ENCODE measurements at regions not wholly inside any gene's neighbourhood (a gene's known extent, or its start where the extent isn't known, plus 50 kb on each side); places are given as distances from the start of the nearest gene placed in this dataset.

DNA sequence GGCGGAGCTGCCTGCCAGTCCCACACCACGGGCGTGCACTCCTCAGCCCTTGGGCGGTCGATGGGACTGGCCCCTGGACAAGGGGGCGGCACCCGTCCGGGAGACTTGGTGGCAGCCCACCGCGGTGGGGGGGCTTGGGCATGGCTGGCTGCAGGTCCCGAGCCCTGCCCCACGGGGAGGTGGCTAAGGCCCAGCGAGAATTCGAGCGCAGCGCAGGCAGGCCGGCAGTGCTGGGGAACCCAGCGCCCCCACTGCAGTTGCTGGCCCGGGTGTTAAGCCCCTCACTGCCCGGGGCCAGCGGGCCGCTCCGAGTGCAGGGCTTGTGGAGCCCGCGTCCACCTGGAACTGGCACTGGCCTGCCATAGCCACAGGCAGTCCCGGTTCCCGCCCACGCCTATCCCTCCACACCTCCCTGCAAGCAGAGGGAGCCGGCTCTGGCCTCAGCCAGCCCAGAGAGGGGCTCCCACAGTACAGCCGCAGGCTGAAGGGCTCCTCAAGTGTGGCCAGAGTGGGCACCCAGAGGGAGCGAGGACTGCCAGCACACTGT, 742.9 kb upstream of the DDX18 start:
- no peak for DNase-seq (ENCODE audit: low read depth)

DNA sequence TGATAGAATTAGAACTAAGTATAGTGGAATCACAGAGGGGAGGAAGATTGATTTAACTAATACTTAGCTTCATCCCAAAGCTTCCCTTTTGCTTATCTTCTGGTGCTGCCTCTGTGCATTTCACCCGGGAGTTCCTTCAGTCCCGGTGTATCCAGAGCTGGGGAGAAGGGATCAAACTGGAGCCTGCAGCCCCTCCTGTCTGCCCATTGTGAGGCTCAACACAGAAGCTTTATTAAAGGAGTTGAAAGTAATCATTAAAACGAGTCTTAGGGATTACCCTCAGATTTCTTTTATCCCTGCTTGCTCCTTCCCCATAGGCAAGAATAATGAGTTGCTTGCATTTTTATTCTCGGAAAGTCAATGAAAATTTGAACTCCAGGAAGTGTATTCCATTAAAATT, 739.7 kb upstream of the DDX18 start:
- DNase-seq (ENCODE audit: low read depth), result no peak

DNA sequence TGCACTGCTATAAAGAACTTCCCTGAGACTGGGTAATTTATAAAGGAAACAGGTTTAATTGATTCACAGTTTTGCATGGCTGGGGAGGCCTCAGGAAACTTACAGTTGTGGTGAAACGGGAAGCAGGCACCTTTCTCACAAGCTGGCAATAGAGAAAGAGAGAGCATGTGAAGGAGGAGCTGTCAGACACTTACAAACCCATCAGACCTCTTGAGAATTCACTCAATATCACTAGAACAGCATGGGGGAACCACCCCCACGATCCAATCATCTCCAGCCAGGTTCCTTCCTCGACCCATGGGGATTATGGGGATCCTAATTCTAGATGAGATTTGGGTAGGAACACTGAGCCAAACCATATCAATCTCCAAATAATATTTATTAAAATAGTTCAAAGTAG, 729.2 kb upstream of the DDX18 start:
- DNase-seq (ENCODE audit: low read depth), result no peak

DNA sequence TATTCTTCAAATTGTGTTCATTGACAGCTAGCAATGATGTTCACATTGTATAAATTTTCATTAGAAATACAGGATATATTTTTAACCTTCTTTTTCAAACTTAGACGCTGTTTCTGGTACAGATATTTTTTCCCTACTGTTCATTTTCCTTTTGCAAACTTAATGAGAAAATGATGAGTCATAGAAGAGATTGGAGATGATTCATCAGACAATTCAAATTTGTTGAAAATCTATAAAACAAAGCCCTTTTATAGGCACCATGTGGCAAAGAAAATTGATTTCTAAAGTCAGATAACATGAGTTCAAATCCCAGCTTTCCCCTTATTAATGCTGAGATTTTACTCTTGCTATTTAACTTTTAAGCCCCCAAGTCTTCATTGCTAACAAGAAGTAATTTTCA, 728.8 kb upstream of the DDX18 start:
- no peak for DNase-seq (ENCODE audit: low read depth)

DNA sequence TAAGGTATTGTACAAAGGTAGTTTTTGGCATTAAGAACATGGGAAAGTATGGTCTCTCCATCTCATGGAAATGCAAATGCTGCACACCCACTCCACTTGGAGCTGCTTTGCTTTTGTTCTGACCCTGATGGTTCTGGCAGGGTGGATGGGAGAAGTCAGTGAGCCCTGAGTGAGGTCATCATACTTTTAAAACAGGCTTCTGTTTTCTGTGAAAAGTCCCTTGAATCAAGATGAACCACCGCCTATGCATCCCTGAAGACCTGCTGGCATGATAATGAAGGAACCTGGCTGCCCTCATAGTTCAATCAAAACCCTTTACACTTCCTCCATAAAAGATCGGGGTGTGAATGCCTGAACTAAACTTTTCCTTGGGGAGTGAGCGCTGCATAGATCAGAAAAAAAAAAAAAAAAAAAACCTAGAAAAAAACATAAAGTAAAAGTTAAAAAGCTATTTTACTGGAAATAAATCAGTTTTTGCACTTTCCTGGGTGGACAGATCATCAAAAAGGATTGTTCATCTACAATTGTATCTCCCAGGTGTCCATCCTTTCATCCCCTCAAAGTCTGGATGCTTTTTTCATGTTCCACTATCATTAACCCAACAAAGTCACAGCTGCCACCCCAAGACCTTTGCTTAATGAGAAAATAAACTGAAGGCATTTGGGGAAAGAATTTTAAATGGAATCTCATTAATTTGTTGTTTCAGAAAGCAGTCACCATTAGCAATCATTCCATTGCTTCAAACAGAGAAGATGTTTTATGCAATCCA, 728.1 kb upstream of the DDX18 start:
- no peak for DNase-seq (ENCODE audit: low read depth)

DNA sequence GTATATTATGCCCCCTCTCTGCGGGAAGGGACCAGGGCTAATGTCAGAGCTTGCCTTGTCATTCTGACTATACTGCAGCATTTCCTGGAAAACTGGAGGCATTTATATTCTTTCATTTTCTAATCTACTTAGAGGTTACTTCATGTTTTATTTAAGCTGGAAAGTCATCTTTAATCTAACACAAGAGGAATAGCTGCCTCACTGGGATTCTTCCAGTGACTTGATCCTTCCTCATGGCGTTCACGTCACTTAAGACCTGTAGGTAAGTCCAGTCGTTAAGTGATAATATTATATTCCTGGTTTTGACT, 727.6 kb upstream of the DDX18 start:
- no peak for DNase-seq (ENCODE audit: low read depth)

DNA sequence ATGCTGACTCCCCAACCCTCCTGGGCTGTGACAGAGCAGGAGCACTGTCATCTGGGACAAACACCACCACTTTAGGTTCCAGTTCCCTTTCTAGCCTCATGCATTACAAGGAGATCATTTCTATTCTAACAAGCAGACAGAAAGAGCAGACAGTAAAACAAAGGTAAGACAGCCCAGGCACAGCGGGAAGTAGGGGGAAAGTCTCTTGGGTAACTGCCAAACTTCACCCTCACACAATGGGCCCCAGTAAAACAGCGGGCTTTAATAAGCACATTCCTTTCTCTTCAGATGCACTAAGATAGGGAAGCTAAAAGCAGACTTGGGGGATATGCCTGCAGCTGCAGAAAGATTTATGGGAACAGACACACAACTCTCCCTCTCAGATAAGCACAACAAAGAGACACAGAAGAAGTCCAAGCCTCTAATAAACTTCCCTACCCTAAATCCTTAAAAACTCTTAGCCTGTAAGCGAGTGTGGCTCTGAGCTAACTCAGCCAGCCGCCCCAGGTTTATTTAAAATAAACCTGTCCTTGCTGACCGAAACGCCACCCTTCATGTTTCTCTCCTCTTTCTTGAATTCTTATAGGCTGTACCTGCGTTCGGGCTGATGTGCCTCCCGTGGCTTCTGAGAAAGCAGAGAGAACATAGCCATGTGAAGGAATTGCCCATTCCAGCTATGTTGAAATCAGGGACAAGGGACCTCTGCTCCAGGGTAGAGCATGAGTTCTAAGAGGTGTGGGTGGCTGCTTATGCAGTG, 726.8 kb upstream of the DDX18 start:
- no peak for DNase-seq (ENCODE audit: low read depth)

DNA sequence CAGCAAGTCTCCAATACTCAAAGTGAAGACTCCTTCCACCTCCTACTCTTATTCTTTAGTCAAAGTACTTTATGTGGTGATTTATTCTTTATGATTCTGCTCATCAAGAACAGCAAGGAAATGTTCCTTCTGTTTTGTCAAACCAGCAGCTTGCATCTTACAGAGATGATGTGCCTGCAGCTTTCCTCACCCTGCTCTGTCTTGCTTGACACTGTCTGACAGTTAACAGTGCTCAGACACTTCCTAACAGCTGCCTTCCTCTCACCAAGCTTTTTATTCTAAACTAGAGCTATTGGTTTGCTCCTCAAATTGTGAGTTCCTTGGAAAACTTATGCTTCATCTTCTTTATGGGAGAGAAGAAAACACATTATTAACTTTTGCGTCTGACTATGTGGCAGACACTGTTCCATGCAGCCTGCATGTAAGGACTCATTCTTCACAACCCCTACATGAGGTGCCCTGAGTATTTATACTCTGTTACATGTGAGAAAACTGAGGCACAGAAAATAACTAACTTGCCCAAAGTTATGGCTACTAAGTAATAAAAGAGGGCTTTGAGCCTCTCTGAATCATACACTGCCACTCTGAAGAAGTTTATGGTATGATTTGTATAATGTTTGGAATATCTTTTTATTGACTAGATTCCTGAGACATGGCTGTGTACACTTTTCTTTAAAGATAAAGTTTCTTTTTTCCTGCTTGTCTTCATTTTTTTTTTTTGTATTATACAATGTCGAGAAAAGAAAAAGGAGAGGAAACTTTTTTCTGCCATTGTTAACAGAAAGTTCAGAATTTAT, 723.3 kb upstream of the DDX18 start:
- DNase-seq (ENCODE audit: low read depth), result no peak

DNA sequence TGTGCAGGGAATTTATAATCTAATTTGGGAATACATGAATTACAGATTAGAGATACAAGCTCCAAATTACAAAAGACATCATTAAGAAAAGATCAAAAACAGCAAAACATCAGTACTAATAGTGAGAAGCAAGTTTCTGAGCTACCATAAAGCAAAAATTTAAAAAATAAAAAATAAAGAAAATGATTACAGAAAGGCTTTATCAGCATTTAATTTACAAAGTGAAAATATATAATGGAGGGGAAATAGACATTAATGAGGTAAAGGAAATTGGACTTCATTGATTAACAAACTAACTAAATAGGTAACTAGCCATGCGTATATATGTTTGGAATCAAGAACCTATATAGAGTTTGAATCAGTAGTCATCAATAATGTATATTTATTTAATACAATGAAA, 712.9 kb upstream of the DDX18 start:
- no peak for DNase-seq (ENCODE audit: low read depth)

DNA sequence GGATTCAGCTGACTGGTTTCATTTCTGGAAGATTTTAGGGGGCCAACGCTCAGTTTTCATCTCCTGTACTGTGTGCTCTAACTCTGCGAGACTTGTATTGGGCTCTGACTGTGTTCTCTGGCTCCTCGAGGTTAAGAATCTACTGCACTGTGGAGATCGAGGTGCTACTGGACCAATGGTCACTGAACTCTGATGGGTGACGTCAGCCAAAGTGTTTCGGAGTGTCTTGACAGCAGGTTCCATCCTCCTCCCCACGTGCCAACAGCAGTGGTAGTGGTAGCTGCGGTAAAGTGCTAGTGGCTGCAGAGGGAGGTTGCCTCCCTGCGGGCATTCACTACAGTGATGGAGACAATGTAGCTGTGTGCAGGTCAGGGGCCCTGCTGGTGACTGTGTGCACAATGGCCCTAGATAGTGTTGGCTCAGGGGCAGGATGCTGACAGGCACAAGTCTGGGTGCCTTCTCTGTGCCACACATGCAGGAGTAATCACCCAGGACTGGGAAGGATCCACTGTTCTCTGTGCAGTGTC, 705.7 kb upstream of the DDX18 start:
- no peak for DNase-seq (ENCODE audit: low read depth)

DNA sequence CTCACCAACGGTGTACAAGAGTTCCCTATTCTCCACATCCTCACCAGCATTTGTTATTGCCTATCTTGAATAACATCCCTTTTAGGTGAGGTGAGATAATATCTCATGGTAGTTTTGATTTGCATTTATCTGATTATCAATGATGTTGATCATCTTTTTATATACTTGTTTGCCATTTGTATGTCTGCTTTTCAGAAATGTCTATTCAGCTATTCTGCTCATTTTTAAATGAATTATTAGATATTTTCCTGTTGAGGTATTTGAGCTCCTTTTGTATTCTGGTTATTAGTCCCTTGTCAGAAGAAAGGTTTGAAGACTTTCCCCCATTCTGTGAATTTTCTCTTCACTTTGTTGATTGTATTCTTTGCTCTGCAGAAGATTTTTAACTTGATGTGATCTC, 695.5 kb upstream of the DDX18 start:
- no peak for DNase-seq (ENCODE audit: low read depth)

DNA sequence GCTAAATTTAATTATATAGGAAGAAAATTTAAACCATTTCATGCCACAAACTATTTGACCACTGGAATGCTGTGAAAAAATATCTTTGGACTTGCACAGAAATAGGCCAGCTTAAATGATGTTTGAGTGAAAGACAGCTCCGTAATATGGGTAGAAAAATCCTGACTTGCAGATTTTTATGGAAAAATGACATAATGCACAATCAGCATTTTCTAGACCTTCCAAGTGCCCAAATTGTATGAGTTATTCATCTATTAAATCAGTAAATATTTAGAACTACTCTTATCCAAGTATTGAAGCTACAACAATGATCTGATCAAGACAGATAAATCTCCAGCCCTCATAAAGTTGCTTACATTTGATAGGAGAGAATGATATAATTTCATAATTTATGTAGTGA, 691.1 kb upstream of the DDX18 start:
- DNase-seq (ENCODE audit: low read depth), result no peak

DNA sequence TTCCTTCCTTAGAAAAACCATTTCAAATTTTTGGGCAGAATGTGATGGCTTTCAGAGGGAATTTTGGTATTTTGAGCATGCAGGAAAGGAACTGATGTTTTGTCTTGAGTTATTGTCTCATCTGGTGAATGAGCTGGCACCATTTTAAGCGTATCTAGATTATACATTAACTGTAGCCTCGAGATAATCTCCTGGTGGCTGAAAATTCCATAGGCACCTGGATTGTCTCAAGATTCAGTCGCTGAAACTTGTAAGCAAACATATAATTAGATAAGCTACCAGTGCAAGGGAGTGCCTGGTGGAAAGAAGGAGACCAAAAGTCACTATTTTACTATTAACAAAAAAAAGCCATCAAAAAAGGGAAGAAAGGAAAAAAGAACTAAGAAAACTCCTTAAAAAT, 687.8 kb upstream of the DDX18 start:
- no peak for DNase-seq (ENCODE audit: low read depth)

DNA sequence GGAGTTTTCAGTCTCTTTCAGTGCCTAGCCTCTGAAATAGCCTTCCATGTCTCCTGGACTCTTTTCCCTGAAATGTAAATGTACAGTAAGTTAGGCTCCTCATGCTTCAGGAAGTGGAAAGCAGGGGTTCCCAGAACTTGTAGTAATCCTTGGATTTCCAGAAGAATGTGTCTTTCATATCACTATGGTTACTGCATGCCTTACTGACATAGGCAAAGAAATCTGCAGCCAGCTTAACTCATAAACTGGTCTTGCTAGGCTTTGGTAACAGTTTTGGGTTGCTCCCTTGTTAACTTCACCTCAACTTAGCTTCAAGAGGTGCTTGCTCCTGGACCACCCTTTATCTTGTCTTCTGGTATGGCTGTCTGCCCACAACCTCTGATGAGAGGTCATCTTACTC, 686.8 kb upstream of the DDX18 start:
- DNase-seq (ENCODE audit: low read depth), result no peak

DNA sequence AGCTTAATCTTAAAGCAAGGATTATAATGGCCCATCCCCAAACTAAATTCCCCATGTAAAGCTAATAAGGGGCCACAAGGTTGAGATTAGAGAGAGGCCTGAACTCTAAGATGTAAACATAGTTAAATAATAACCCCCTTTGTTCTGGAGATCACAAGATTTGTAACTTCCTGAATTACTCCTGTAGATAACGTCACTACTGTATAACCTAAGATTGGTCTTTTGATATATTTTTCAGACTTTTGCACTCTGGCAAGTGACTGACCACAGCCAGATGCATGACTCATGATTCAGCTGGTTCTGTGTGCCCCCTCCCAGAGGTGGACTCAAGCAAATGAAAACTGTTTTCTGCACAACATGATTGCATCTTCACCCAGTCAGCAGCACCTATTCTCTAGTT, 686.0 kb upstream of the DDX18 start:
- DNase-seq (ENCODE audit: low read depth), result no peak

DNA sequence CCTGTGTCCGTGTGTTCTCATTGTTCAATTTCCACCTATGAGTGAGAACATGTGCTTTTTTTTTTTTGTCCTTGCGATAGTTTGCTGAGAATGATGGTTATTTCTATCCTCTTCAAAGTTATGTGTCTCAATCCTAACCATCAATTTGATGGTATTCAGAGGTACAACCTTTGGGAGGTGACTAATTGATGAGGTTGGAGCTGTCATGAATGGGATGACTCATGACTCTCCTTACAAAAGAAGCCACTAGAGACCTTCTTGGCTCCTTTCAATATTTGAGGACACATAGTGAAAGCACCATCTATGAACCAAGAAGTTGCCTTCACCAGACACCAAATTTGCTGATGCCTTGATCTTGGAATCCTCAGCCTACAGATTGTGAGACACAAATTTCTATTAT, 677.1 kb upstream of the DDX18 start:
- DNase-seq (ENCODE audit: low read depth), result no peak

DNA sequence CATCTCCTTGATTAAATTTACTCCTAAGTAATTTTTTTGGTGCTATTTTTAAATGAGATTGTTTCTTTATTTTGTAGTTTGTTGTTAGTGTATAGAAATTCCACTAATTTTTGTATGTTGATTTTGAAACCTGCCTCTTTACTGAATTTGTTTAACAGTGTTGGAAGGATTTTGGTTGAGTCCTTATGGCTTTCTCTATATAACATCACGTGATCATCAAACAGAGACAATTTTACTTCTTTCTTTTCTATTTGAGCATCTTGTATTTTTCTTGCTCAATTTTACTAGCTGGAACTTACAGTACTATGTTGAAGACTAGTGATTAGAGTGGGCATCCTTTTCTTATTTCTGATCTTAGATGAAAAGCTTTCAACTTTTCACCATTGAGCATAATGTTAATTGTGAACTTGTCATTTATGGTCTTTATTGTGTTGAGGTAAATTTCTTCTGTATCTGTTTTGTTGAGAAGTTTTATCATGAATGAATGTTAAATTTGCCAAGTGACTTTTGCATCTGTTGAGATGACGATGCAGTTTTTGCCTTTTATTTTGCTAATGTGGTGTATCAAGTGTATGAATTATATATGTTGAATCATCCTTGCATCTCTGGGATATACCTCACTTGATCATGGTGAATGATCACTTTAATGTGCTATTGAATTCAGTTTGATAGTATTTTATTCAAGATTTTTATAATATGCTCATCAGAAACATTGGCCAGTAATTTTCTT, 645.3 kb upstream of the DDX18 start:
- DNase-seq (ENCODE audit: low read depth), result no peak

DNA sequence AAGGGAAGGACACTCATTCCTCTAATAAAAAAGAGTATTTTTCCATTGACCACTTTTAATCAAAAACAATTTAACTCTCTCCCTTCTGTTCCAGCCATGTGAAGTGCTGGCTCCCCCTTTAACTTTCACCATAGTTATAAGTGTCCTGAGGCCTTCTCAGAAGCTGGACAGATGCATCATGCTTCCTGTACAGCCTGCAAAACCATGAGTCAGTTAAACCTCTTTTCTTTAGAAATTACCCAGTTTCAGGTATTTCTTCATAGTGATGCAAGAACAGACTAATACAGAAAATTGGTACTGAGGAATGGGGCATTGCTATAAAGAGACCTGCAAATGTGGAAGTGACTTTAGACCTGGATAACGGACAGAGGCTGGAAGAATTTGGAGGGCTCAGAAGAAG, 643.6 kb upstream of the DDX18 start:
- no peak for DNase-seq (ENCODE audit: low read depth)

DNA sequence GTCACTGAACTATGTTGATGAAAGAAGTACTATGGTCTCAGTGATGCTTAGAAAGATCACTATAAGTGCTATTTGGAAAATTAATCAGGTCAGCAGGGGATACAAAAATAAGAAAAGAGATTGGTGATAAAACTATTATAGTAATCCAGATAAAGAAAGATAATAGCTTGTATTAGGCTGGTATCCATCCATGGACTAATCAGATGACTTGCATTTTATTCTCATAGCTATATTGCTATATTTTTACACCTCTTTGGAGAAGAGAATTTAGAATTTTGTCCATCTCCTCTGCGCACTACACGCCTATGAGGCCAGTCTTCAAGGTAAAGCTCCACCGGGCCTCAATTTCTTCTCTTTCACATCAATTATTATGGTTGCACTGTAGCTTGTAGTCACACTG, 635.1 kb upstream of the DDX18 start:
- no peak for DNase-seq (ENCODE audit: low read depth)

DNA sequence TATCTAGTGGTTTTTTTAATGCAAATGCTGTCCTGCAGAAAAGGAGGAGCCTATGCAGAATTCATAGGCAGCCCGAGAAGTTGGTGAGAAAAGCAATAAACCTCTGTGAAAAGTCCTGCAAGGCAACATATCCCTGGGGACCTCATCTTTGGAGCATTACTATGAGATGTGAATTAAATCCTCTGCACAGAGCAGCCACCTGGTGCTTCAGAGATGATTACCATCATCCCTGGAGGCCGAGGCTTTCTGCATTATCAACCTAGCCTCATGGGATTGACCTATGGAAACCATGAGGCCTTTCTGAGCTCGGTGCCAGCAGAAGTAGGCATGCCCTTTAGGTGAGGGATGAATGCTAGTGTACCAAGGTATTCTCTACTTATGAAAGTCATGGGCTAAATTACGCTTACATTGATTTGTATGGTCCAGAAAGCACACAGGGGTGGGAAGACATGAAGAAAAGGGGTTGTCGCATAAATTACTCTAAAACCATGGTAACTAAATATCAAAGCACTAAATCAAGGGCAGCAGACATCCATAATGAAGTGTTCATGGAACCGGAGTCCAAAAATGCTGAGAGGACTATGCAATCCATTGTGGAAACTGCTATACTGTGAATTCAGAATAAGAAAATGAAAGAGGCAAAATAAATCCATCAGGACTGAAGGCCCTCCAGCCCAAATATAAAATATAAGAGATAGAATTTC, 623.5 kb upstream of the DDX18 start:
- DNase-seq (ENCODE audit: low read depth), result no peak

DNA sequence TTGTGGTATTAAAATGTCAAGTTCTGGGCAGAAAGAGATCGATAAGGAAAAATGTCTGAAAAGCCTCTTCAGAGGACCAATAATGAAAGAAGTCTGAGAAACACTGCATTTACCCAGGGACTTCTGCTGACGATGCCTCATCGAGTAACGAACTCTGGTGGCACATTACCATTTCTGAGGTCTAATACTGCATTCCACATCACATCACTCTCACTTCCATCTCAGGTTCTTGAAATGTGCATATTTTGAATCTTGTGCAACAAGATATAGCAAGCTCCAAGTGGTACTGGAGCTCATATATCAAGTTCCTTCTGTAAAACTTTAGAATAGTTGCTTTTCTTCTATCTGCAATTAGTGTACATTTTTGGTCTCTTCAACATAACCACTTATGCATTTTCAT, 619.1 kb upstream of the DDX18 start:
- DNase-seq (ENCODE audit: low read depth), result no peak
